NCI-H187 (cell line): ENCODE measurements at regions not wholly inside any gene's neighbourhood (a gene's known extent, or its start where the extent isn't known, plus 50 kb on each side); places are given as distances from the start of the nearest gene placed in this dataset.

Experiments
- DNase-seq, 2 experiments: peaks; one replicate each; lab custom pipeline; 2025; lab: John Stamatoyannopoulos, UW

DNA sequence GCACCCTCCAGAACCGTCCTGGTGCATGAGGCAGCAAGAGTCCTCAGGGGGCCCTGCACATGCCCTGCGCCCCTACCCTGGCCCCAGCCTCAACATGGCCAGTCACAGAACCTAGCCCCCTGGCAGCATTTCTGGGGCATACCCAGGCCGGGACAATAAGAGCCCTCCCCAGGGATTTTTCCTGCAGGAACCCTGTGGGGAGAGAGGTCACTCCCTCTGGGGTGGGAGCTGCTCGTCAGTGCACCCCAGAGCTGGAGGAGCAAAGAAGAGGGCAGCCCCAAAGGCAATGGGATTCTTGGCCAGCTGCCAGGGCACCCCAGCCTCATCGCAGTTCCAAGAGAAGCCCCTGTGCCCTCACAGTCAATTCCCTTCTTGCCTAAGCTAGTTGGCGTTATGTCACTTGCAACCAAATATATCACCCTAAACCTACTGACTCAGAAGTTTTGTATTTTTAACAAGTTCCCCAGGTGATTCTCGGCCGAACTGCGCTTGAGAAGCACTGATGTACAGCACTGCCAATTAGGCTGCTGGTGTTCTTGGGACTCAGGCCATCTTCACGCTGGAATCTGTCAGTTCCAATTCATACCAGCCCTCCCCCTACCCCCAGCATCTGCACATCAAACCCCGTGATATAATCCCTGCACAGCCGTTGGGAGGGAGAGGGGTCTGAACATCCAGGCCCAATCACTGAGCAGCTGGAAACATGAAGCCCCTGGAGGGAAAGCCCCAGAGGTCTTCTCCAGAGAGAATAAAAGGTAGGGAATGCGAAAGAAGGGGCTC is 87.5 kb upstream of the PRR20G start:
- no peak for DNase-seq

DNA sequence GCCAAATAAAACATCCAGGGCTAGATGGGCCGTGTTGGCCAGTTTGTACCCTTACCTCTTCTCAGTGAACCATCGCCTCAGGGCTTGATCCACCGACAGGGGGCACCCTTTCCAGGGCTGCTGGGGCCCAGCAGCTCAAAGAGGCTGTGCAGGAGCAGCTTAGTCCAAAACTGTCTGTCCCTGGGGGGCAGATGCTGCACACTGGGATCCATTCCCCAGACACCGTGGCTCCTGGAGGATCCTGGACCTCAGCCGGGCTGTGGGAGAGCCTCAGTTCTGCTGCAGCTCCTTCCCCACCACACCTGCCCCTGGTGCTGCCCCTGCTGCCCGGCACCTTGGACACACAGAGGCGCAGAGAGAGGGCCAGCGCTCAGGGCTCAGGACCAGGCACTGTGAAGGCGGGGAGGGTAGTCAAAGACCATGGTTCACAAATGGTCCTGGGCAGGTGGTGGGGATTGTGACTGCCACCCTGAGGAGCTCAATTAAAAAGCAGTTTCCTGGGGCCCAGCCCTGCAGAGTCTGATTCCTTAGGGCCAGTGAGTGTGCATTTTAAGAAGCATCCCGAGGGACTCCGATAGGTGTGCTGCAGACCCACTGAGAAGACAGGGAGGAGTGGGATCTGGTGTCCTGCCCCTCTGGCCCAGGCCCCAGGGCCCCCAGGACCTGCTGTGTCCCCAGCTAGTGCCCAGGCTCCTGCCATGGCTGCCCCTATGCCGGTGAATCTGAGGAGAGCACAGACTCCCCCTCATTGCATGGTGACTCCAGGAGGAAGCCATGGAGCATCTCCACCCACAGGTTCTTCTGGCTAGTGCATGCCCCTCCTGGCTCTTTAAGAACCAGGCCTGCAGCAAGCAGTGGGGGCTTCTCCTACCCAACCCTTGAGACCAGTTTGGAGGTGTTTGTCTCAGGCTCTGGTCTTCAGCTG is 86.5 kb upstream of the PRR20G start:
- DNase-seq = no peak

DNA sequence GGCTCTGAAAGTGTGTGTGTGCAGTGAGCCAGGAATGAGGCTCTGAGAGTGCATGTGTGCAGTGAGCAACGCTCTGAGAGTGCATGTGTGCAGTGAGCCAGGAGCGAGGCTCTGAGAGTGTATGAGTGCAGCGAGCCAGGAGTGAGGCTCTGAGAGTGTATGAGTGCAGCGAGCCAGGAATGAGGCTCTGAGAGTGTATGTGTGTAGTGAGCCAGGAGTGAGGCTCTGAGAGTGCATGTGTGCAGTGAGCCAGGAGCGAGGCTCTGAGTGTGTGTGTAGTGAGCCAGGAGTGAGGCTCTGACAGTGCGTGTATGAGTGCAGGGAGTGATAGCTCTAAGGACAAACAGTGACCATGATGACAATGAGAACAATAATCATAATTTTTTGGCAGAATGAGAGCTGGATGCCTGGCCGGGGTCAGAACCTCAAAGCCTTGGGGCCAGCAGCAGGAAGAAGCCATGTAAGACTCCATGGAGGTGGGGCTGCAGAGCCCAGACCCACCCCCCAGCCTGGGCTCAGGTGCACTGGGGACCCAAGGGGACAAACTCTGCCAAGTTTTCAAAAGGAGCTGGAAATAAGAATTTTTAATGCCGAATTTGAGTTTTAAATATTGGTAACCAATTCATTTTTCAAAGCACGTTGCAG is 85.7 kb upstream of the PRR20G start:
- no peak for DNase-seq

DNA sequence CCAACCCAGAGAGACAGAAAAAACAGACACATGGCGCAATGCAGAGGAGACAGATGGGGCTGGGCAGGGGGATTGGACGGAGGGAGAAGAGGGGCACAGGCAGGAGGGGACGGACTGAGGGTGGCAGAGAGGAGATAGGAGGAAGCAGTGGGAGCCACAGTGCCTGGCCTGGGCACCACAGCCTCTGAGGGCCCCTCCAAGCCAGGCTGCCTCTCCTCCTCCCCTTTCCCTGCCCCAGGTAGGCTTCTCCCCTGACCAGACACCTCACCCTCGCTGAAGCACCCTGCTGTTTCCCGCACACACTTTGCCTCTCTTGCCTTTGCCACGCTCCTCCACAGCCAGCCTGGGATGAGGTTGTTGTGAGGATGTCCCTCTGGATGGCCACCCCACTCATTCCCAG is 84.0 kb upstream of the PRR20G start:
- DNase-seq = no peak

DNA sequence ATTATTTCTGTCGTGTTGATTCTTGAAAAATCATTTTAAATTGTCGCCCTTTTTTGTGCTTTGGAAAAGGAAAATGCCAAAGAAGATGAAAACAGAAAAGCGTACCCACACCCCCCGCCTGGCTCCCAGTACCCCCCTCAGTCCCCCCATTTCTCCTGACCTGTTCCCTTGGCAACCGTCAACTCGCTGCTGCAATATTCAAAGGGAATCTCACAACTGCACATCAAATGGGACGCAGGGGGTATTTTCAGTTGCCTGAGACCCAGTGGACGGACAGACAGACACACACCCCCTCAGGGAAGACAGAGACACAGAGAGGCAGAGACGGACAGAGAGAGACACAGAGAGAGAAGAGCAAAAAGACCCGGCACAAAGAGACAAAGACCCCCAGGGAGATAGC is 83.5 kb upstream of the PRR20G start:
- no peak for DNase-seq

DNA sequence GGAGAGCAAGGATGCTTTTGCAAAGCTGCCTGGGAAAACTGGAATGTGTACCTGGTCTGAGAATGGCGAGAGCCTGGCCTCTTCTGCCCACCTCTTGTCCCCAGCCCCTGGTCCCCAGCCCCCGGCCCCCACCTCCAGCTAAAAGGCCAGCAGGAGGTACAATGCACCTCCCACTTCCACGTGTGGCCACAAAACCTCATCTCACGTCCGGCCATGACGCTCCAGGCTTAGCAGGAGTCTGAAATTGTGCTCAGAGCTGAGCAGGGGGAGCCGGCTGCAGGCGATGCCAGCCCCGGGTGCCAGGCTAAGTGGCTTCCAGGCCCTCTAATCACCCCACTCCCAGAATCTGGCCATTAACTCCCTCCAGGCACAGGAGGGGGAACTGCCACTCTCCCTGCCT is 83.1 kb upstream of the PRR20G start:
- no peak for DNase-seq

DNA sequence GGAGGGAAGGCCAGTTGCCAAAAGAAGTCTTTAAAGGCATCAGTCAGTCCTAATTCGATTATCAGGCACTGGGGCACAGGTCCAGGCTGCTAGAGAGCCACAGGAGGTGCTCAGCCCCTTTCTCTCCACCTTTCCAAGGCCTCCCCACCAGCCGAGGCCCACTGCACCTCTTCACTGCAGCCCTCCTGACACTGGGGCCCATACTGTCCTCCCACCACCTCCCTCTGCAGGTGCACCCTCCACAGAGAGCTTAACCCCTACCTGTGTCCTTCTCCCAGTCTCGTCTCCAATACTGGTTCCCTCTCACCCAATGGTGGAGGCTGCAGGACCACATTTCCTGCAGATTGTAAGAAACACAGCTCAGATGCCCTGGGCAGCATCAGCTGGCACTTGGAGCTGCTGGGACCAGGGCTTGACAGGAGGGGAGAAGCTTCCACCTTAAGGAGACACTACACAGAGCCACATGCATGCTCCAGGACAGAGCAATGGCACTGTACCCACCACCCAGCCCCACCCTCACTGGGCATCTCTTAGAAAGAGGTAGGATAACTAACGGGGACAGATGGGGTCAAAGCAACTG is 81.6 kb upstream of the PRR20G start:
- no peak for DNase-seq

DNA sequence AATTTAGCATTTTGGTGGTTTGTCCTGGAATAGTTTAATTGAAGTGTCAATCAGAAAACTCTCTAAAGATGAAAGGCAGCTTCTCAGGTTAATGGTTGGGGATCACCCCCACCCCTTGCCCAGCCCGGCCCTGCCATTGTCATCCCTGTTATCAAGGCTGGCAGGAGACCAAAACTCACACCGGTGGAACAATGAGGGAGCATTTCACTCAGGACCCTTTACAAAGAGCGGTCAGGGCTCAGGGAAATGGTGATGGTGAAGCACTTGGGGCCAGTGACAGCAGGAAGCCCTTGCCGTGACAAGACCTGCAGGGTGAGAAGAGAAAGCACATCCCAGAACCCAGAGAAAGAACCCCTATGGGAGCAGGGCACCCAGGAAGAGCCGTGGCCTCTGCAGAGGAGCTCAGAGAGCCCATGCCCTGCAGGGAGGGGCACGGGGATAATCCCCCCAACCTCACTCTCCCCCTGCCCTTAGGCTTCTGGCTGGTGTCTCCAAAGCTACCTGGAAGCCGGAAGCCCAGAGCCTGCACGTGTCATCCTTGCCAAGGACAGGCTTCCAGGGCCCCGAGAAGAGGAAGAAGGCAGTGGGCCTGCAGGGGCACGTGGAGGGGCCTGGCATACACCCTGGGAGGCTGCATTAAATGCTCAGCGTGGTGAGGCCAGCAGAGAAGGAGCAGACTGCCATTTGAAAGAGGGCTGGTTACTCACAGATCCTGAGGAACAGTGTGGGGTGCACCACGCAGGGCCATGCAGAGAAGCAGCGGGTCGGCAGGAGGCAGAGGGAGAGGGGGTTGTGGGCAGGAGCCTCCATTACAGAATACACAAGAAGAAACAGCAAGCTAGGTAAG is 80.6 kb upstream of the PRR20G start:
- DNase-seq = no peak

DNA sequence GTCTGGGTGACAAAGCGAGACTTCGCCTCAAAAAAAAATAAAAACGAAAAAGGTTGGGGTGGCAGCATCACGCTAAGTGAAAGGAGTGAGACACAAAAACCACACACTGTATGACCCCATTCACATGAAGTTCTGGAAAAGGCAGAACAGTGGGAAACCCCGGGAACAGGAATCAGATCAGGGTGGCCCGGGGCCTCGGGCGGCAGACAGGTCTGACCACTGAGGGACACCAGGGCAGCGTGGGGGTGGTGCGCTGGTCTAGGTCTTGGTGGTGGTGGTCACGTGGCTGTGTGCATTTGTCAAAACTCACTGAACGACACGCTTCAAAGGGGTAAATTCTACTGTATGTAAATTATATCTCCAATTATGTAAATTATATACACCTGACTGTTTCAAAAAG is 79.7 kb upstream of the PRR20G start:
- no peak for DNase-seq

DNA sequence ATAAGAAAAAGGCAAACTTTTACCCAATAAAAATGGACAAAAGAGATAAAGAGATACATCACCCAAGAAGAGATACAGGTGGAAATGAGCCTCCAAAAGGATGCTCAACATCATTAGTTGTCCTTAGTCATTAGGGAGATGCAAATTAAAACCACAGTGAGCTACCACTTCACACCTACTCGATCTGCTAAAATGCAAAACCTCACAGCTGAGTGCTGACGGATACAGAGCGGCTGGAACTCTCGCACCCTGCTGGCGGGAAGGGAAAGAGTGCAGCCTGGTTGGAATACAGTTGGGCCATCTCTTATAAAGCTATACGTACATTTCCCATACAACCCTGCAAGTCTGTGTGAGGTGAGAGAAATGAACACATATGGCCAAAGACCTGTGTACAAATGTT is 78.5 kb upstream of the PRR20G start:
- DNase-seq = no peak

DNA sequence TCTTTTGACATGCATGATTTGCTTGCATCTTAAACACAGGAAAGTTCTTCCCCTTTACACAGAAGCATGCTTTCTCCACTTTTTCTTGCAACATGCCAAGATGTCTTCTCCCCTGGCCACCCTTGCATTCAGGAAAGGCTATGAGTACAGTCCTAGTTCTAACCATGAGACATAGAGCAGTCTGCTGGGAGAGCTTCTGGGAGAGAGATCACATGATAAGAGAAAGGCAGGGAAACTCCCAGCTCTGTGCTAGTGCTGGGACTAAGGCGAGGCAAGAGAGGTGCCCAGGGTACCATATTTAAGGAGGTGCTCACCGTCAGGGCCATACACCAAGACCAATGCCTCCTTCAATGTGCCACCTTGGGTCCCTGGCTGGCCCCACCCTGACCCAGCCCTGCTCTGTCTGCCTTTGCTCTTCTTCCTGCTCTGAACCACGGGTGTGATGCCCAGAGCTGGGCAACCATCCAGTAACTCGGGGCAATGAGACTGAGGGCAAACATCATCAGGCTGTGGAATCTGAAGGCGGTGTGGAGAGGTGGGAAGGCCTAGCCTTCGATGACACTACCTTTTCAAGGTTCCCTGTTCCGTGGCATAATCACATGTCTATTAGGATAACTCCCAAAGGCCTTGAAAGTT is 77.4 kb upstream of the PRR20G start:
- no peak for DNase-seq

DNA sequence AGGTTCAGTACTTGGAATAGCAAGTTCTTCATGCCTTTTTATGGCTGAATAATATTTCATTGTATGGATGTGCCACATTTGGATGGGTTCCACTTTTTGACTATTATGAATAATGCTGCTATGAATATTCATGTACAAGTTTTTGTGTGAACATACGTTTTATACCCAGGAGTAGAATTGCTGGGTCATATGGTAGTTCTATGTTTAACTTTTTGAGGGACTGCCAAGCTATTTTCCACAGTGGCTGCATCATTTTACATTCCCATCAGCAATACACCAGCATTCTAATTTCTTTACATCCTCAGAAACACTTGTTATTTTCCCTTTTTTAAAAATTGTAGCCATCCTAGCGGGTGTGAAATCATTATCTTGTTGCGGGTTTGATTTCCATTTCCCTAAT is 76.0 kb upstream of the PRR20G start:
- no peak for DNase-seq

DNA sequence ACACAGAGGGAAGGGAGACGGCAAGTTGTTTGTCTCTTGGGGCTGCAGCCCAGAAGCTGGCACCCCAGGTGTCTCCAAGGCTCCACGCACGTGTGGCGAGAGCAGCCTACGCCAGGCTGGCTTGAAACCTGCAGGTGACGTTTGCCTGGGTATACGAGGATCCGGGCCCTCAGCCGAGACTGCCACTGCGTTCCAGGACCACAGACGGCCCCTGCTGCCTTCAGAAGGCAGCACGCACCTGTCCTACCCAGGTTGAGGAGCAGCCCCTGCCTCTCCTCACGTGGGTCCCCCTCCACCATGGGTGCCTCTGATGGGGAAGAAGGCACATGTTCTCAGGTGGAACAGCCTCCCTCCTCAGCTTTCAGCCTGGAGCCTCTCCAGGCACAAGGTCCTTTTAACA is 75.3 kb upstream of the PRR20G start:
- DNase-seq = no peak

DNA sequence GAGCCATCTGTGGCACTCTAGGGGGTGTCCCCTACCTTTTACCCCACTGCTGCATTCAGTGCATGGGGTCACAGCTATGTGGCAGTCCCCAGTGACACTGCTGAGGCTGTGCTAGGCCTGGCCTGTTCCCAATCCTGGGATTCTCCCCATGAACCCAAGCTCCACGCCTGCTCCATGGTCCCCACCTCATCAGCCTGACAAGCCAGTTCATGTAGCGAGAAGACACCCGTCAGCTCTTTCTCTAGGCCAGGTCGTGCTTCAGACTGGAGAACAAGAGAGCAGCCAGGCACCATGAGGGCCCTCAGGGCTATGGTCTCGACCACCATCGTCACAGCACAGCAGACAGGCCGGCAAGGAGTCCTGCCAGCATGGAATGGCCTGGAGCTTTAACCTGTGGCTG is 72.8 kb upstream of the PRR20G start:
- no peak for DNase-seq

DNA sequence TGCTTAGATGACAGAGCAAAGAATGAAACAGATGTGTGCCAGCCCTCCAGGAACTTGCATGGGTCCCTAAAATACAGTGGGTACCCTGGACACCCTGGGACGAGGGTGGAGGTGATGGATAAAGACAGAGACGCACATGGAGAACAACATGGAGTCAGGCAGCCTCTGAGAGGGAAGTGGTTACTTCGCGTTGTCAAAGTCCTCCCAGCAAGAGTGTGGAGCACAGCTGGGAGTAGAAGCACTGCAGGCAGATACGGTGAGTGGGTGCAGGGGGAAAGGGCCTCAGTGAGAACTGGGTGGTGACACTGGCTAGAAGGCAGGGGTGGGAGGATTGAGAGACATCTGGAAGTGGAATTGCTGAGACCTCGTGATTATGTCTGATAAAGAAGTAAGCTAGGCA is 70.8 kb upstream of the PRR20G start:
- DNase-seq = no peak

DNA sequence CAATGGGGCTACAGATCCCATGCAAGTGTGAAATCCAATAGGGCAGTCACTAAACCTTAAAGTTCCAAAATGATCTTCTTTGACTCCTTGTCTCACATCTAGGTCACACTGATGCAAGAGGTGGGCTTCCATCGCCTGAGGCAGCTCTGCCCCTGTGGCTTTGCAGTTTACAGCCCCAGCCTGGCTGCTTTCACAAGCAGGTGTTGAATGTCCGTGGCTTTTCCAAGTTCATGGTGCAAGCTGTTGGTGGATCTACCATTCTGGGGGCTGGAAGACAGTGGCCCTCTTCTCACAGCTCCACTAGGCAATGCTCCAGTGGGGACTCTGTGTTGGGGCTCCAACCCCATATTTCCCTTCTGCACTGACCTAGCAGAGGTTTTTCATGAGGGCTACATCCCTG is 68.5 kb upstream of the PRR20G start:
- DNase-seq = no peak

DNA sequence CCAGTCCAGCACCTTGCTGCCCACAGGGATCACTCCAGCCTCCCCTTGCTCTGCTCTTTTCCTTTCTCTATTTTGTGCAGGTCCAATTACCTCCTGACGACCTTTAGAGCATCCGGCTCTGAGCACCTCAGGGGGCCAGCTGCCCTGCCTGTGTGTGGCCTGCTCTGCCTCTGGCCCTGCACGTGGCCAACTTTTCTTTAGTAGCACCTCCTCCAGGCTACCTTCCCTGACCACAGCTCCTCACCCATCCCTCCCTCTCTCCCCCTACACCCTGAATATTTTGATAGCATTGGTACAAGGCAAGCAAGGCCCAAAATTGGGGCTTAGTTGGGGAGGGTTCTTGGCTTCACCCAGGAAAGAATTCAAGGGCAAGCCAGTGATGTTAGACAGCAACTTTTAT is 66.9 kb upstream of the PRR20G start:
- no peak for DNase-seq

DNA sequence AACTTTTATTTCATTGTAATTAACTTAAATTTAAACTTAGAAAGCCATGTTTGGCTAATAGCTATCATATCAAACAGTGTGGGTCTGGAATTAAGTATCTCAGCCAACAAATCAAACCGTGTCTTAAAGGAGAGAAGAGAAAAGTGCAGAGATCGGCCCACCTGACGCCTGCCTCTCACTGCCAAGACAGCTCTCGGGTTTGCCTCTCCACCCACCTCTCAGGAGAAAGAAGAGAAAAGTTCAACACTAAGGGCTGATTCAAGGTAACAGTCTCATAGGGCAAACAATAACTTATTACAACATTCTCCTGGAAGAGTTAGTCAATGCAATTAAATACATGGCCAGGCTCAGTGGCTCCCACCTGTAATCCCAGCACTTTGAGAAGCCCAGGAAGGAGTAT is 64.8 kb upstream of the PRR20G start:
- DNase-seq = no peak

DNA sequence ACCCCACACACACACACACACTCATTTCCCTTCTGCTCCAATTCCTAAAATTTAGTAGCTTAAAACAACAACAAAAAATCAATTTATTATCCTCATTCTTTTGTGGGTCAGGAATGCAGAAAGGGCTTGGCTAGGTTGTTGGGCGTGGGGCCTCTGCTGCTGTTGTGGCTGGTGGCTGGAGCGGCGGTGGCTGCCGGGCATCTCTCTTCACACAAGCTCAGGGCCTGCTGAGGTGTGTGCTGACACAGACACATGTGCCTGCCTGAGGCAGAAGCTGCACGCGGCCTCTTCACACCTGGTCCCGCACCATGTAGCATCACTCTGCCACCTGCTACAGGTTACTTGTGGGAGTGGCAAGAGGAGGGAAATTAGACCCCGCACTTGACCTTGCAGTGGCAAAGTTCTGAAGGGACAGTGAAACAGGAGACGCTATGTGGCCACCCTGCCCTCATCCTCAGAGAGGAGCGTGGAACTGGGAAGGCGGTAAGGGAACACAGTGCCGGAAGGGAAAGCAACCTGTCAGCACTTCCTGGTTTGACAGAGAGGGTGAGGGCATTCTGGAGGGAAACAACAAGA is 64.0 kb upstream of the PRR20G start:
- DNase-seq = no peak

DNA sequence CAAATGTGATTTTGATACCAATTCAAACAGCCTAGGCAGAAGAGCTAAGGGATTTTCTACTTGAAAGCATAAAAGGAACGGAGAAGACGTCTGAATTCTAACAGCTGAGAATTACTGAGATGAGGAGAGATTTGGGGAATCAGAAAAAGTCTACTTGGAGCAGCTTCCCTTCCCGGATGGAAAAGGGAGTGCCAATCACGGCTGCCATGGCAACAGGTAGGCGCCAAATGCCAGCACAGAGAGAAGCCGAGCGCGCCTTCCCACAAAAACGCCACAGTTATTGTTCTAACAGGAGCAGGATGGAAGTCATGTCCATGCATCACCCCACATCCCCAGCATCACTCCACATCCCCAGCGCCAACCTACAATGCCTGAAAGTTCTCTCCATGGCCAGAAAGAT is 63.5 kb upstream of the PRR20G start:
- no peak for DNase-seq
